H1 (cell line): ENCODE measurements at regions not wholly inside any gene's neighbourhood (a gene's known extent, or its start where the extent isn't known, plus 50 kb on each side); places are given as distances from the start of the nearest gene placed in this dataset.

Experiments used
- CTCF ChIA-PET: fragments of 300-600 bp; sonication (Branson Sonifier 250); formaldehyde crosslinking; loops from one replicate; lab custom pipeline; 2021; ENCODE audit not compliant: partially characterized antibody; lab: Charles Lee
- POLR2A ChIA-PET: fragments of 300-600 bp; sonication (Branson Sonifier 250); formaldehyde crosslinking; loops from one replicate; lab custom pipeline; 2021; ENCODE audit warnings: inconsistent platforms; ENCODE audit not compliant: partially characterized antibody; lab: Charles Lee
- DNase-seq, 2 experiments: peaks; one replicate each; pipeline versions ENCODE4 v3.0.0 to v3.0.0-alpha.2; 2010 to 2022; ENCODE audit warnings: low spot score in 2 of 2, low read depth in 1 of 2, mixed read lengths in 1 of 2
- FAIRE-seq: peaks from 2 replicates; lab custom pipeline; 2011; peaks lifted over from hg19 to GRCh38; lab: Jason Lieb, UNC
- H2AFZ ChIP-seq: 2 replicates; pipeline ENCODE4 v1.8.1; 2012; ENCODE audit warnings: low read length, inconsistent platforms
- H2AK5ac ChIP-seq: 2 replicates; pipeline ENCODE4 v1.6.1; 2013; ENCODE audit warnings: low read depth, low read length
- H2BK120ac ChIP-seq: replicated peaks from 2 replicates; pipeline ENCODE3; 2013; ENCODE audit warnings: low read depth, low read length, inconsistent platforms
- H2BK12ac ChIP-seq: 2 replicates; pipeline ENCODE4 v1.6.1; 2013; ENCODE audit warnings: low read depth, low read length
- H2BK15ac ChIP-seq: 2 replicates; pipeline ENCODE4 v1.6.1; 2013; ENCODE audit warnings: low read length
- H2BK20ac ChIP-seq: 2 replicates; pipeline ENCODE4 v1.6.1; 2013; ENCODE audit warnings: low read length
- H2BK5ac ChIP-seq: 2 replicates; pipeline ENCODE4 v1.6.1; 2013; ENCODE audit warnings: low read depth, low read length
- H3K14ac ChIP-seq: 2 replicates; pipeline ENCODE4 v1.6.1; 2013; ENCODE audit warnings: inconsistent platforms; ENCODE audit not compliant: insufficient read length
- H3K18ac ChIP-seq: 2 replicates; pipeline ENCODE4 v1.6.1; 2013; ENCODE audit warnings: low read length; ENCODE audit errors: extremely low read depth
- H3K23ac ChIP-seq: 2 replicates; pipeline ENCODE4 v1.6.1; 2013; ENCODE audit warnings: inconsistent platforms; ENCODE audit not compliant: insufficient read length
- H3K23me2 ChIP-seq: 2 replicates; pipeline ENCODE4 v1.6.1; 2013; ENCODE audit warnings: low read depth, low read length
- H3K27ac ChIP-seq: 2 replicates; pipeline ENCODE4 v1.6.1; 2011; ENCODE audit warnings: low read depth, low read length, inconsistent platforms
- H3K27me3 ChIP-seq, 4 experiments: replicated peaks in 1 of 4; 1 replicate in 1 of 4; 2 replicates in 3 of 4; pipeline versions ENCODE4 v1.6.1 to v1.8.1; 2011 to 2013; ENCODE audit warnings: low read length in 3 of 4, mild to moderate bottlenecking in 3 of 4, inconsistent platforms in 2 of 4, mixed read lengths in 2 of 4, moderate library complexity in 1 of 4; ENCODE audit not compliant: control insufficient read depth in 3 of 4, insufficient read depth in 3 of 4; ENCODE audit errors: extremely low read depth in 1 of 4
- H3K36me3 ChIP-seq, 4 experiments: 2 replicates each; pipeline versions ENCODE4 v1.6.1 to v1.8.1; 2011 to 2013; ENCODE audit warnings: mild to moderate bottlenecking in 4 of 4, low read length in 3 of 4, moderate library complexity in 2 of 4, control low read depth in 1 of 4, inconsistent platforms in 1 of 4; ENCODE audit not compliant: insufficient read depth in 4 of 4, control insufficient read depth in 2 of 4
- H3K4ac ChIP-seq: replicated peaks from 2 replicates; pipeline ENCODE3; 2013; ENCODE audit warnings: low read length, low read depth, mixed read lengths, inconsistent platforms; ENCODE audit not compliant: insufficient read length
- H3K4me1 ChIP-seq, 4 experiments: replicated peaks in 1 of 4; 1 replicate in 1 of 4; 2 replicates in 3 of 4; pipeline versions ENCODE4 v1.6.1 to v1.8.1; 2011 to 2013; ENCODE audit warnings: low read length in 3 of 4, inconsistent platforms in 2 of 4, mixed read lengths in 1 of 4; ENCODE audit not compliant: insufficient read depth in 4 of 4, control insufficient read depth in 3 of 4
- H3K4me2 ChIP-seq, 2 experiments: 2 replicates each; pipeline versions ENCODE4 v1.6.1 to v1.8.1; 2011 to 2013; ENCODE audit warnings: low read depth in 2 of 2, low read length in 2 of 2, control low read depth in 1 of 2, inconsistent platforms in 1 of 2, mild to moderate bottlenecking in 1 of 2; ENCODE audit not compliant: insufficient read depth in 1 of 2
- H3K4me3 ChIP-seq, 4 experiments: fragments of 200-600, 300-600 bp in 1 of 4; sonication (generic), shearing (Covaris generic), sonication (Bioruptor Twin) in 1 of 4; 2 replicates each; pipeline versions ENCODE4 v1.5.1 to v1.8.1; 2011 to 2016; ENCODE audit warnings: low read length in 4 of 4, low read depth in 3 of 4, control low read depth in 2 of 4, inconsistent platforms in 2 of 4, mild to moderate bottlenecking in 2 of 4, mixed read lengths in 1 of 4, moderate library complexity in 1 of 4; ENCODE audit not compliant: insufficient read depth in 2 of 4; ENCODE audit errors: extremely low read depth in 1 of 4
- H3K56ac ChIP-seq: replicated peaks from 2 replicates; pipeline ENCODE3; 2013; ENCODE audit warnings: low read depth, mild to moderate bottlenecking, mixed read lengths, low read length, inconsistent platforms; ENCODE audit not compliant: insufficient read length
- H3K79me1 ChIP-seq: 2 replicates; pipeline ENCODE4 v1.6.1; 2013; ENCODE audit warnings: low read depth, low read length, control low read depth
- H3K79me2 ChIP-seq, 2 experiments: 2 replicates each; pipeline versions ENCODE4 v1.6.1 to v1.8.1; 2012 to 2013; ENCODE audit warnings: low read length in 2 of 2, mild to moderate bottlenecking in 2 of 2, inconsistent platforms in 1 of 2; ENCODE audit not compliant: insufficient read depth in 2 of 2, control insufficient read depth in 1 of 2
- H3K9ac ChIP-seq, 4 experiments: replicated peaks in 1 of 4; 1 replicate in 1 of 4; 2 replicates in 3 of 4; pipeline versions ENCODE4 v1.6.1 to v1.8.1; 2011 to 2013; ENCODE audit warnings: low read depth in 3 of 4, low read length in 3 of 4, control low read depth in 2 of 4, mild to moderate bottlenecking in 2 of 4, moderate library complexity in 2 of 4, inconsistent platforms in 1 of 4; ENCODE audit errors: extremely low read depth in 1 of 4
- H3K9me3 ChIP-seq, 2 experiments: 2 replicates each; pipeline versions ENCODE4 v1.6.1 to v1.8.1; 2012 to 2013; ENCODE audit warnings: mild to moderate bottlenecking in 2 of 2, moderate library complexity in 2 of 2, control low read depth in 1 of 2, inconsistent platforms in 1 of 2, low read depth in 1 of 2, low read length in 1 of 2, mixed read lengths in 1 of 2; ENCODE audit not compliant: insufficient read depth in 2 of 2
- H4K20me1 ChIP-seq, 2 experiments: replicated peaks in 1 of 2; 2 replicates each; pipeline versions ENCODE3 to v1.8.1; 2011 to 2013; ENCODE audit warnings: inconsistent platforms in 2 of 2, low read length in 2 of 2, mild to moderate bottlenecking in 1 of 2; ENCODE audit not compliant: insufficient read depth in 2 of 2, control insufficient read depth in 1 of 2
- H4K5ac ChIP-seq: 2 replicates; pipeline ENCODE4 v1.6.1; 2013; ENCODE audit warnings: low read length, low read depth, mixed read lengths, inconsistent platforms; ENCODE audit not compliant: insufficient read length
- H4K8ac ChIP-seq: 2 replicates; pipeline ENCODE4 v1.8.0; 2013; ENCODE audit warnings: mild to moderate bottlenecking, moderate library complexity, low read length, inconsistent platforms; ENCODE audit not compliant: insufficient read depth; ENCODE audit errors: extremely low read depth
- H4K91ac ChIP-seq: replicated peaks from 2 replicates; pipeline ENCODE3; 2013; ENCODE audit warnings: low read length, mixed read lengths, inconsistent platforms; ENCODE audit not compliant: insufficient read length
- ASH2L ChIP-seq: fragments of 200-600, 300-600 bp; sonication (generic); IDR thresholded peaks from one replicate; pipeline ENCODE4 v1.7.1; 2017; ENCODE audit warnings: low read length
- BRCA1 ChIP-seq: IDR thresholded peaks from 2 replicates; pipeline ENCODE4 v1.6.1; 2012; ENCODE audit warnings: low read depth, low read length, improper control_type of control experiment
- CBX5 ChIP-seq: fragments of 300-800, 300-1000 bp; sonication (generic); IDR thresholded peaks from 2 replicates; pipeline ENCODE4 v1.7.1; 2016; ENCODE audit warnings: antibody characterized with exemption, low read length, low read depth
- EZH2 ChIP-seq: fragments of 200-600 bp; sonication (generic); IDR thresholded peaks from 2 replicates; pipeline ENCODE4 v1.7.1; 2012; ENCODE audit warnings: low read depth, mild to moderate bottlenecking, moderate library complexity, low read length, inconsistent platforms; ENCODE audit not compliant: severe bottlenecking
- GABPA ChIP-seq: IDR thresholded peaks from 2 replicates; pipeline ENCODE4 v1.6.1; 2011; ENCODE audit warnings: mild to moderate bottlenecking, low read length, moderate library complexity, borderline replicate concordance; ENCODE audit not compliant: insufficient read depth
- MAX ChIP-seq: IDR thresholded peaks from 2 replicates; pipeline ENCODE4 v1.6.1; 2012; ENCODE audit warnings: inconsistent platforms
- RNF2 ChIP-seq: fragments of 200-900, 300-1000 bp; sonication (generic); IDR thresholded peaks from 2 replicates; pipeline ENCODE4 v1.7.1; 2016; ENCODE audit warnings: borderline replicate concordance, low read depth, mild to moderate bottlenecking, antibody characterized with exemption, low read length; ENCODE audit not compliant: poor library complexity, severe bottlenecking; ENCODE audit errors: missing control alignments
- SAP30 ChIP-seq: fragments of 300-600 bp; sonication (generic); IDR thresholded peaks from 2 replicates; pipeline ENCODE4 v1.7.1; 2012; ENCODE audit warnings: low read length, moderate library complexity, mild to moderate bottlenecking, inconsistent platforms; ENCODE audit not compliant: insufficient read depth, insufficient replicate concordance
- SIN3A ChIP-seq, 2 experiments: IDR thresholded peaks in 1 of 2; conservative IDR thresholded peaks in 1 of 2; 2 replicates each; pipeline ENCODE4 v1.6.1; 2011 to 2012; ENCODE audit warnings: low read length in 2 of 2, improper control_type of control experiment in 1 of 2, low read depth in 1 of 2, mild to moderate bottlenecking in 1 of 2
- SP4 ChIP-seq: IDR thresholded peaks from 2 replicates; pipeline ENCODE4 v1.6.1; 2012; ENCODE audit warnings: low read length, inconsistent platforms
- TAF7 ChIP-seq: optimal IDR thresholded peaks from 2 replicates; pipeline ENCODE3; 2011; ENCODE audit warnings: low read depth, mild to moderate bottlenecking, inconsistent platforms, low read length, moderate library complexity, borderline replicate concordance
- TEAD4 ChIP-seq: IDR thresholded peaks from 2 replicates; pipeline ENCODE4 v1.6.1; 2012; ENCODE audit warnings: low read depth, low read length, inconsistent platforms, mixed read lengths
- WGBS, 2 experiments: shearing (Covaris generic) in 1 of 2; methylation state at CpG; one replicate each; pipeline versions ENCODE4 v1.1.6 to v1.1.7; 2013 to 2015; ENCODE audit warnings: low lambda C conversion rate in 2 of 2, mixed read lengths in 2 of 2, inconsistent platforms in 1 of 2, low coverage in 1 of 2, missing lambda C conversion rate in 1 of 2; ENCODE audit not compliant: insufficient replicate concordance in 2 of 2, insufficient coverage in 1 of 2, insufficient read length in 1 of 2; ENCODE audit errors: extremely low coverage in 1 of 2, missing lambda C conversion rate in 1 of 2; 5-methylcytosine and 5-hydroxymethylcytosine counted together
- TF ChIP-seq, protein P1 (sequence below): IDR thresholded peaks from 2 replicates; pipeline ENCODE4 v1.6.1; 2011; ENCODE audit warnings: low read depth, mild to moderate bottlenecking, low read length; ENCODE audit not compliant: insufficient read depth

DNA sequence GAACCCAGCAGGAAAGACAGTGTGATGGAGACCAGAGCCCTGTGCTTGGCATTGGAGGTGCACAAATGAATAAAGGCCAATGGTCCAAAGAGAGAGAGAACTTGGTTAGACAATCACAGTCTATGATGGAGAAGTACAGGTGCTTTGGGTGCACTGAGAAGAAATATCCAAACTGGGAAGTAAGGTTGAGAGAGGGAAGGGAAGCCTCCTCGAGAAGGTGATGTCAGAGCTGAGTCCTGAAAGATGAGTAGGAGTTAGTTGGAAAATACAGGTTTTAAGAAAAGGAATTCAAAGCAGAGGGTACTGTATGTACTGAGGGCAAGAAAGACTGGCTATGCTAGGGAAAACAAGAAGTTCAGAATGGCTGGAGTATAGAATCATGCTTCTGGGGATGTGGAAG, 94.1 kb upstream of the CD53 start:
- Histone ChIP-seq H3K27me3 (peaks cover 0 to 5% (median 1%) of the 10 kb centered on the region in 4 experiments; a peak in 4 of 7 replicates), H2BK15ac (no peak overlapping the region), H2BK120ac (no peak overlapping the region), H4K20me1 (no peaks in the 10 kb centered on the region), H3K79me2 (no peaks in the 10 kb centered on the region), H3K4me3 (no peak overlapping the region), H2AK5ac (no peak overlapping the region), H2BK5ac (no peak overlapping the region), H3K9me3 (no peaks in the 10 kb centered on the region), H3K56ac (no peak overlapping the region), H3K18ac (no peak overlapping the region), H2BK12ac (no peak overlapping the region), H3K4ac (no peak overlapping the region), H3K23me2 (no peaks in the 10 kb centered on the region), H3K36me3 (no peaks in the 10 kb centered on the region), H3K14ac (no peak overlapping the region), H4K8ac (no peak overlapping the region), H3K23ac (no peak overlapping the region), H4K5ac (no peak overlapping the region), H3K27ac (no peak overlapping the region), H3K79me1 (no peaks in the 10 kb centered on the region), H2AFZ (no peak overlapping the region), H3K4me2 (no peak overlapping the region), H3K4me1 (peaks cover 0 to 2% (median 0%) of the 10 kb centered on the region in 4 experiments; a peak in 1 of 7 replicates), H4K91ac (no peak overlapping the region), H2BK20ac (no peak overlapping the region), H3K9ac (no peak overlapping the region)
- ChIA-PET POLR2A (no interaction called here), CTCF (interaction anchor here (0.7 to 11.2 kb wide), 9 partner anchors 13 to 256 kb away, joined by 3 to 166 read pairs (median 79); partner anchors contain the start of gene KCNA10)
- DNase-seq (no peak), FAIRE-seq (no peak)
- WGBS, 2 experiments, result 82% methylated on average over 1 of the region's 1 CpG; no CpG with 5 or more reads in 1 of the 2 experiments
- TF ChIP-seq TEAD4 (no peak), SIN3A (conservative IDR thresholded peaks at IDR 0.05 in 1 of 2, IDR thresholded peaks at IDR 0.05 in 1 of 2; ENCODE audit: low read depth in 1 of 2, low read length in 2 of 2) (no peak), EZH2 (no peak), ASH2L (no peak), SAP30 (no peak), CBX5 (no peak), RNF2 (no peak), BRCA1 (no peak), TAF7 (no peak), GABPA (no peak), MAX (no peak), SP4 (no peak)
- TF ChIP-seq, protein P1, sequence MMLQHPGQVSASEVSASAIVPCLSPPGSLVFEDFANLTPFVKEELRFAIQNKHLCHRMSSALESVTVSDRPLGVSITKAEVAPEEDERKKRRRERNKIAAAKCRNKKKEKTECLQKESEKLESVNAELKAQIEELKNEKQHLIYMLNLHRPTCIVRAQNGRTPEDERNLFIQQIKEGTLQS, result no peak
